Trophoblast cell (in vitro differentiated cells and primary cell): ENCODE measurements at regions not wholly inside any gene's neighbourhood (a gene's known extent, or its start where the extent isn't known, plus 50 kb on each side); places are given as distances from the start of the nearest gene placed in this dataset.
A peak's percentile ranks its signal among the peaks of the same experiment; 100 is the strongest.

ENCODE experiments used
- DNase-seq, 2 donors: peaks; one replicate each; pipeline ENCODE4 v3.0.0-alpha.2; 2016
- H2AFZ ChIP-seq: 2 replicates; pipeline ENCODE4 v1.6.1; 2013; ENCODE audit warnings: low read length, moderate library complexity, mild to moderate bottlenecking; ENCODE audit not compliant: insufficient read depth, poor library complexity
- H2AK5ac ChIP-seq: 2 replicates; pipeline ENCODE4 v1.6.1; 2013; ENCODE audit warnings: mild to moderate bottlenecking, low read length
- H2BK120ac ChIP-seq: 2 replicates; pipeline ENCODE4 v1.6.1; 2013; ENCODE audit warnings: low read length, mild to moderate bottlenecking, moderate library complexity; ENCODE audit not compliant: insufficient read depth, poor library complexity
- H2BK12ac ChIP-seq: 2 replicates; pipeline ENCODE4 v1.6.1; 2013; ENCODE audit warnings: mild to moderate bottlenecking, low read length, moderate library complexity
- H2BK5ac ChIP-seq: 2 replicates; pipeline ENCODE4 v1.6.1; 2013; ENCODE audit warnings: low read length, low read depth, moderate library complexity, mild to moderate bottlenecking; ENCODE audit not compliant: poor library complexity
- H3K14ac ChIP-seq: 2 replicates; pipeline ENCODE4 v1.6.1; 2013; ENCODE audit warnings: mild to moderate bottlenecking, low read length
- H3K18ac ChIP-seq: 2 replicates; pipeline ENCODE4 v1.6.1; 2013; ENCODE audit warnings: mild to moderate bottlenecking, low read length
- H3K23ac ChIP-seq: 2 replicates; pipeline ENCODE4 v1.6.1; 2013; ENCODE audit warnings: low read length
- H3K27ac ChIP-seq: 2 replicates; pipeline ENCODE4 v1.5.1; 2013; ENCODE audit warnings: low read depth, mild to moderate bottlenecking, inconsistent platforms, low read length, moderate library complexity
- H3K27me3 ChIP-seq: 2 replicates; pipeline ENCODE4 v1.6.1; 2013; ENCODE audit warnings: inconsistent platforms, mild to moderate bottlenecking, low read length, moderate library complexity; ENCODE audit not compliant: insufficient read depth
- H3K36me3 ChIP-seq, 2 experiments: 1 replicate in 1 of 2; 2 replicates in 1 of 2; pipeline ENCODE4 v1.6.1; 2013; ENCODE audit warnings: low read length in 2 of 2, mild to moderate bottlenecking in 2 of 2, moderate library complexity in 1 of 2; ENCODE audit not compliant: insufficient read depth in 2 of 2, control insufficient read depth in 1 of 2
- H3K4ac ChIP-seq: 2 replicates; pipeline ENCODE4 v1.6.1; 2013; ENCODE audit warnings: low read depth, mild to moderate bottlenecking, low read length, moderate library complexity
- H3K4me1 ChIP-seq, 2 experiments: 1 replicate in 1 of 2; 2 replicates in 1 of 2; pipeline ENCODE4 v1.6.1; 2013; ENCODE audit warnings: low read length in 2 of 2, mild to moderate bottlenecking in 2 of 2, moderate library complexity in 1 of 2; ENCODE audit not compliant: insufficient read depth in 2 of 2, control insufficient read depth in 1 of 2
- H3K4me2 ChIP-seq: 2 replicates; pipeline ENCODE4 v1.6.1; 2013; ENCODE audit warnings: inconsistent platforms, mild to moderate bottlenecking, low read length, moderate library complexity
- H3K4me3 ChIP-seq: 2 replicates; pipeline ENCODE4 v1.5.1; 2013; ENCODE audit warnings: mild to moderate bottlenecking, low read depth, low read length, inconsistent platforms
- H3K79me1 ChIP-seq: one replicate; pipeline ENCODE4 v1.6.1; 2013; ENCODE audit warnings: low read length
- H3K79me2 ChIP-seq: 2 replicates; pipeline ENCODE4 v1.6.1; 2013; ENCODE audit warnings: low read length, mild to moderate bottlenecking; ENCODE audit not compliant: control insufficient read depth, insufficient read depth, poor library complexity
- H3K9ac ChIP-seq: 2 replicates; pipeline ENCODE4 v1.6.1; 2013; ENCODE audit warnings: mild to moderate bottlenecking, low read length
- H3K9me3 ChIP-seq: 2 replicates; pipeline ENCODE4 v1.6.1; 2013; ENCODE audit warnings: low read depth, mild to moderate bottlenecking, control low read depth, inconsistent platforms, low read length; ENCODE audit not compliant: insufficient read depth
- H4K12ac ChIP-seq: 2 replicates; pipeline ENCODE4 v1.6.1; 2013; ENCODE audit warnings: low read depth, mild to moderate bottlenecking, low read length, moderate library complexity
- H4K8ac ChIP-seq: 2 replicates; pipeline ENCODE4 v1.6.1; 2013; ENCODE audit warnings: low read depth, mild to moderate bottlenecking, low read length, moderate library complexity
- H4K91ac ChIP-seq: one replicate; pipeline ENCODE4 v1.6.1; 2013; ENCODE audit warnings: low read depth, mild to moderate bottlenecking, low read length, moderate library complexity
- WGBS: extraction: QIAGEN DNeasy Blood & Tissue Kit; methylation state at CpG from one replicate; pipeline ENCODE4 v1.1.7; 2013; ENCODE audit warnings: missing lambda C conversion rate; ENCODE audit not compliant: insufficient read length, insufficient coverage; ENCODE audit errors: extremely low coverage; 5-methylcytosine and 5-hydroxymethylcytosine counted together

DNA sequence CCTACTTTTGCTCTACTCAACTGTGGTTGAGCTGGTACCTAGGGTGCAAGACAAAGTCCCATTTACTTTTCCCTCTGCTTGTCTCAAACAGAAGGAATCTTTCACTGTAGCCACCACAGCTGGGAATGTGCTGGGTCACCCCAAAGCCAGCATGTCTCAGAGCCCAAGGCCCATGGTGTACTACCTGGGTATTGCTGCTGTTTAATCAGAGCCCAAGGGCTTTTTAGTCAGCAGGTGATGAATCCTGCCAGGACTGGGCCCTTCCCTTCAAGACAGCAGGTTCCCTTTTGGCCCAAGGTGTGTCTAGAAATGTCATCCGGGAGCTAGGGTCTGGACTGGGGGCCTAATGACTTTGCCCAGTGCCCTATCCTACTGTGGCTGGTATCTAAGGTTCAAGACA lies 249.8 kb downstream of the HDGFL1 start:
- Histone ChIP-seq H3K18ac (no peak overlapping the region), H3K36me3 (no peaks in the 10 kb centered on the region), H2BK120ac (no peak overlapping the region), H3K79me2 (no peaks in the 10 kb centered on the region), H3K27ac (no peak overlapping the region), H3K23ac (no peak overlapping the region), H3K14ac (no peak overlapping the region), H2BK12ac (no peak overlapping the region), H3K27me3 (no peaks in the 10 kb centered on the region), H4K12ac (no peak overlapping the region), H3K9me3 (no peaks in the 10 kb centered on the region), H2AK5ac (no peak overlapping the region), H2AFZ (no peak overlapping the region), H3K4me2 (no peak overlapping the region), H4K91ac (no peak overlapping the region), H2BK5ac (no peak overlapping the region), H3K79me1 (no peaks in the 10 kb centered on the region), H3K4me1 (no peaks in the 10 kb centered on the region), H3K4me3 (no peak overlapping the region), H3K4ac (no peak overlapping the region), H4K8ac (no peak overlapping the region), H3K9ac (no peak overlapping the region)
- DNase-seq = no peak
- no CpG with 5 or more reads among the region's 1 CpG for WGBS

DNA sequence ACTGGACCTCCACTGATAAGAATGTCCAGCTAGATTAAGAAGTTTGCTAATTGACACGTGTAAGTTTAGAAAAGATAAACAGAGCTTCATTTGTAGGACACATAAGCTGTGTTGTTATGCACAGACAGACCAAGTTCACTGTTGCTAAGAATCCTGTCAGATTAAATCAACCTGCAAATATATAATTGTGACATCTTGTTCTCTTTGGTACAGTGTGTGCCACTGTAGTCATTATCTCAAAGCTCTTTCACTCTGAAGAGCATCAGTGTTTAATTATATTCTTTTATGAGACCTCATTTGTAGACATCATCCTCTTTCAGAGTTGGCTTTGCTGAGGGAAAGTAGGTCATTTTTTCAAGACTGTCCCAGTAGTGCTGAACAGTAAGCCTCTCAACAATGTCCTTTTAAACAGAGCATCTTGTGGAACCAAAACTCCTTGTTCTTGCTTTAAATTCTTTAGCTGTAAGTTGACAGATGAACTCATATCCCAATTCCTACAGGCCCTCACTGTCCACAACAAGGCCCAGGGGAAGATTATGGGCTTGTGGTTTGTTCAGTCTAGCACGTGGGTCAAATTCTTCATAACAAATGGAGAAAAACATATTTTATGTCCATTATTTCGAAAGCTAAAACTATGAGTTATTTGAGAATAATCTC lies 252.4 kb downstream of the HDGFL1 start:
- no peak overlapping the region for H3K4ac ChIP-seq
- H3K36me3 ChIP-seq = no peaks in the 10 kb centered on the region
- H3K23ac ChIP-seq = no peak overlapping the region
- H4K12ac ChIP-seq = no peak overlapping the region
- no peak overlapping the region for H4K91ac ChIP-seq
- no peak for DNase-seq
- no peak overlapping the region for H3K4me2 ChIP-seq
- no peak overlapping the region for H3K14ac ChIP-seq
- H4K8ac ChIP-seq = no peak overlapping the region
- H3K79me1 ChIP-seq = no peaks in the 10 kb centered on the region
- H2AFZ ChIP-seq = no peak overlapping the region
- no peak overlapping the region for H2BK120ac ChIP-seq
- no CpG with 5 or more reads among the region's 3 CpGs for WGBS
- H3K4me3 ChIP-seq = no peak overlapping the region
- no peaks in the 10 kb centered on the region for H3K4me1 ChIP-seq
- no peak overlapping the region for H2BK12ac ChIP-seq
- H2AK5ac ChIP-seq = no peak overlapping the region
- H3K18ac ChIP-seq = no peak overlapping the region
- H3K79me2 ChIP-seq = no peaks in the 10 kb centered on the region
- no peak overlapping the region for H3K9ac ChIP-seq
- no peaks in the 10 kb centered on the region for H3K9me3 ChIP-seq
- H2BK5ac ChIP-seq = no peak overlapping the region
- H3K27ac ChIP-seq = no peak overlapping the region
- no peaks in the 10 kb centered on the region for H3K27me3 ChIP-seq

DNA sequence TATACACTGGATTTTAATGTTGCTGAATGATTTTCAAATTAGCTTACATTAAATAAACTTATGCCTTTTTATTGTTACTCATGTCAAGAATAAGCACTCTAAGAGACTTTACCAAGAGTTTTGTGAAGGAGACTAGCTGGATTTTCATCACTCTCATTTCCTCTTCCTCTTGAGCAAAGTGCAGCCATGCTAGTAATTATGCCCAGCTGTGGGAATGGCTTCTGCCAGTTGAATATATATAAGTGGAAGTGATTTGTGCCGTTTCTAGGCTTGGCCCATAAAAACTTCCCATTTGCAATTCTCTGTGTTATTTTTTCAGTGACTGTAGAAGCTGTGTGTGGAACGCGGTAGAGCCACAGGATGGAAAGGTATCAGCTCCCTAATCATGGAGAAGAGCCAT lies 255.8 kb downstream of the HDGFL1 start:
- Histone ChIP-seq H2BK120ac (peak overlapping the region; percentile 43), H3K14ac (no peak overlapping the region), H3K27ac (no peak overlapping the region), H3K4me1 (peaks cover 0 to 3% of the 10 kb centered on the region in 2 experiments), H2BK12ac (peak overlapping the region; percentile 58), H3K9me3 (no peaks in the 10 kb centered on the region), H2AFZ (no peak overlapping the region), H3K4ac (no peak overlapping the region), H2BK5ac (peak overlapping the region; percentile 31), H3K79me2 (no peaks in the 10 kb centered on the region), H3K4me3 (no peak overlapping the region), H3K79me1 (peaks cover 10% of the 10 kb centered on the region), H4K8ac (no peak overlapping the region), H3K27me3 (no peaks in the 10 kb centered on the region), H4K91ac (peak overlapping the region; percentile 14), H3K9ac (no peak overlapping the region), H3K23ac (no peak overlapping the region), H3K18ac (no peak overlapping the region), H4K12ac (no peak overlapping the region), H3K4me2 (no peak overlapping the region), H2AK5ac (no peak overlapping the region), H3K36me3 (no peaks in the 10 kb centered on the region)
- no peak for DNase-seq
- no CpG with 5 or more reads among the region's 3 CpGs for WGBS

DNA sequence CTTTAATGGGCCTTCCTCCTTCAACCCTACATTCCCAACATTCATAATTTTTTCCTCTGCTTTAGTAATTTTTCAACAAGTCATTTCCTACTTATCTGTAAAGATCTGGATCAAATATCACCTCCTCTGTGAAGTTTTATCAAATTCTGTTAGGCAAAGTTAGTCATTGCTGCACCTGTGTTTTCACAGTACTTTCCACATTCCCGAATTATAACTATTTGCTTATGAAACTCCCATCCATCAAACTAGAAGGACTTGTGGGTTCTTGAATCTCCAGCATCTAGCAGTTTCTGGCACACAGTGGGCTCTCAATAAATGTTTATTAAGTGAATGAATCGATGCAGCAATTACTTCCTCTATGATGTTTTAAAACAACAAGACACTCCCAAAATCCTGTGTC lies 257.6 kb downstream of the HDGFL1 start:
- no peaks in the 10 kb centered on the region for H3K79me2 ChIP-seq
- no peak overlapping the region for H4K8ac ChIP-seq
- no peak overlapping the region for H3K4ac ChIP-seq
- H4K91ac ChIP-seq = no peak overlapping the region
- H2AK5ac ChIP-seq = no peak overlapping the region
- no peak overlapping the region for H3K27ac ChIP-seq
- no peak overlapping the region for H2AFZ ChIP-seq
- H2BK5ac ChIP-seq = no peak overlapping the region
- H3K4me1 ChIP-seq = peaks cover 0 to 3% of the 10 kb centered on the region in 2 experiments
- peaks cover 13% of the 10 kb centered on the region for H3K79me1 ChIP-seq
- H3K36me3 ChIP-seq = no peaks in the 10 kb centered on the region
- no CpG with 5 or more reads among the region's 2 CpGs for WGBS
- H3K18ac ChIP-seq = no peak overlapping the region
- H3K9me3 ChIP-seq = no peaks in the 10 kb centered on the region
- no peak overlapping the region for H4K12ac ChIP-seq
- no peak overlapping the region for H2BK12ac ChIP-seq
- DNase-seq = no peak
- no peaks in the 10 kb centered on the region for H3K27me3 ChIP-seq
- H2BK120ac ChIP-seq = no peak overlapping the region
- no peak overlapping the region for H3K14ac ChIP-seq
- H3K4me2 ChIP-seq = no peak overlapping the region
- H3K23ac ChIP-seq = no peak overlapping the region
- no peak overlapping the region for H3K4me3 ChIP-seq
- H3K9ac ChIP-seq = no peak overlapping the region
